PFSK-1 (cell line): ENCODE measurements at regions not wholly inside any gene's neighbourhood (a gene's known extent, or its start where the extent isn't known, plus 50 kb on each side); places are given as distances from the start of the nearest gene placed in this dataset.

ENCODE experiments used
- FOXP2 ChIP-seq: optimal IDR thresholded peaks from 2 replicates; pipeline ENCODE3; 2011; ENCODE audit warnings: borderline replicate concordance, control low read depth, inconsistent platforms; ENCODE audit not compliant: insufficient read depth; ENCODE audit errors: extremely low read length, extremely low read depth
- POLR2AphosphoS5 ChIP-seq: IDR thresholded peaks from 2 replicates; pipeline ENCODE4 v1.6.1; 2012; ENCODE audit warnings: low read depth, mild to moderate bottlenecking, control low read depth, low read length, moderate library complexity
- SIN3A ChIP-seq: IDR thresholded peaks from 2 replicates; pipeline ENCODE4 v1.6.1; 2012; ENCODE audit warnings: mild to moderate bottlenecking, low read length, moderate library complexity, borderline replicate concordance; ENCODE audit not compliant: insufficient read depth
- TAF1 ChIP-seq: IDR thresholded peaks from 2 replicates; pipeline ENCODE4 v1.6.1; 2012; ENCODE audit warnings: low read length, control low read depth, borderline replicate concordance; ENCODE audit not compliant: insufficient read depth
- TF ChIP-seq, protein P1 (sequence below), 2 experiments: IDR thresholded peaks; 2 replicates each; pipeline versions ENCODE4 v1.6.1 to v1.8.0; 2011 to 2012; ENCODE audit warnings: low read depth in 2 of 2, low read length in 2 of 2, control low read depth in 1 of 2, inconsistent platforms in 1 of 2, mild to moderate bottlenecking in 1 of 2, moderate library complexity in 1 of 2; ENCODE audit not compliant: insufficient read depth in 1 of 2

DNA sequence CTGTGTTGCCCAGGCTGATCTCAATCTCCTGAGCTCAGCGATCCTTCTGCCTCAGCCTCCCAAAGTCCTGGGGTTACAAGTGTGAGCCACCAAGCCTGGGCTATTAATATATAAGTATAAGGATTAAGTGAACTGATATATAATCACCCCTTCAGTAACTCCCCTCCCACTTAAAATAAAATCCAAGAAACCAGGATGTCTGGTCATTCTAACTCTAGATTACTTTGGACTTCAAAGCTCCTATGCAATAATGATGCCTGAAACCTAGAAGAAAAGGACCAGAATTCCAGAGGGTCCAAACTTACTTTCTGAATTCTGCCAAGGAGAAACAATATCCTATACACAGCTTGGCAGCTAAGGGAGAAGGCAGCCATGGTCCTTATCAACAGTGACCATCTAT, 206.8 kb upstream of the ZNF217 start:
- TF ChIP-seq TAF1: no peak
- TF ChIP-seq POLR2AphosphoS5: no peak
- TF ChIP-seq SIN3A: no peak
- TF ChIP-seq, protein P1, sequence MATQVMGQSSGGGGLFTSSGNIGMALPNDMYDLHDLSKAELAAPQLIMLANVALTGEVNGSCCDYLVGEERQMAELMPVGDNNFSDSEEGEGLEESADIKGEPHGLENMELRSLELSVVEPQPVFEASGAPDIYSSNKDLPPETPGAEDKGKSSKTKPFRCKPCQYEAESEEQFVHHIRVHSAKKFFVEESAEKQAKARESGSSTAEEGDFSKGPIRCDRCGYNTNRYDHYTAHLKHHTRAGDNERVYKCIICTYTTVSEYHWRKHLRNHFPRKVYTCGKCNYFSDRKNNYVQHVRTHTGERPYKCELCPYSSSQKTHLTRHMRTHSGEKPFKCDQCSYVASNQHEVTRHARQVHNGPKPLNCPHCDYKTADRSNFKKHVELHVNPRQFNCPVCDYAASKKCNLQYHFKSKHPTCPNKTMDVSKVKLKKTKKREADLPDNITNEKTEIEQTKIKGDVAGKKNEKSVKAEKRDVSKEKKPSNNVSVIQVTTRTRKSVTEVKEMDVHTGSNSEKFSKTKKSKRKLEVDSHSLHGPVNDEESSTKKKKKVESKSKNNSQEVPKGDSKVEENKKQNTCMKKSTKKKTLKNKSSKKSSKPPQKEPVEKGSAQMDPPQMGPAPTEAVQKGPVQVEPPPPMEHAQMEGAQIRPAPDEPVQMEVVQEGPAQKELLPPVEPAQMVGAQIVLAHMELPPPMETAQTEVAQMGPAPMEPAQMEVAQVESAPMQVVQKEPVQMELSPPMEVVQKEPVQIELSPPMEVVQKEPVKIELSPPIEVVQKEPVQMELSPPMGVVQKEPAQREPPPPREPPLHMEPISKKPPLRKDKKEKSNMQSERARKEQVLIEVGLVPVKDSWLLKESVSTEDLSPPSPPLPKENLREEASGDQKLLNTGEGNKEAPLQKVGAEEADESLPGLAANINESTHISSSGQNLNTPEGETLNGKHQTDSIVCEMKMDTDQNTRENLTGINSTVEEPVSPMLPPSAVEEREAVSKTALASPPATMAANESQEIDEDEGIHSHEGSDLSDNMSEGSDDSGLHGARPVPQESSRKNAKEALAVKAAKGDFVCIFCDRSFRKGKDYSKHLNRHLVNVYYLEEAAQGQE (IDR thresholded peaks at IDR 0.05; ENCODE audit: insufficient read depth in 1 of 2, low read depth in 2 of 2, low read length in 2 of 2): no peak
- TF ChIP-seq FOXP2: no peak

GRCh38 chr20:53797085-53797484, 203.4 kb upstream of the ZNF217 start:
- TF ChIP-seq POLR2AphosphoS5 (no peak), FOXP2 (no peak), TAF1 (no peak), SIN3A (no peak)
- TF ChIP-seq, protein P1 (IDR thresholded peaks at IDR 0.05; ENCODE audit: insufficient read depth in 1 of 2, low read depth in 2 of 2, low read length in 2 of 2): no peak

DNA sequence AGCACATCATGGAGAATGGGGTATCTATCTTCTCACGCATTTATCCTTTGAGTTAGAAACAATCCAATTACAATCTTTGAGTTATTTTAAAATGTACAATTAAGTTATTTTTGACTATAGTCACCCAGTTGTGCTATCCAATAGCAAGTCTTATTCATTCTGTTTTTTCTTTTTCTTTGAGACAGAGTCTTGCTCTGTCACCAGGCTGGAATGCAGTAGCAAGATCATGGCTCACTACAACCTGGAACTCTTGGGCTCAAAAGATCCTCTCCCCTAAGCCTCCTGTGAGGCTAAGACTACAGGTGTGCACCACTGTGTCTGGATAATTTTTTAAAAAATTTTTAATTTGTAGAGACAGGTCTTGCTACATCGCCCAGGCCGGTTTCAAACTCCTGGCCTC, 201.5 kb upstream of the ZNF217 start:
- TF ChIP-seq FOXP2: no peak
- TF ChIP-seq, protein P1 (IDR thresholded peaks at IDR 0.05; ENCODE audit: insufficient read depth in 1 of 2, low read depth in 2 of 2, low read length in 2 of 2): no peak
- TF ChIP-seq SIN3A: no peak
- TF ChIP-seq TAF1: no peak
- TF ChIP-seq POLR2AphosphoS5: no peak

DNA sequence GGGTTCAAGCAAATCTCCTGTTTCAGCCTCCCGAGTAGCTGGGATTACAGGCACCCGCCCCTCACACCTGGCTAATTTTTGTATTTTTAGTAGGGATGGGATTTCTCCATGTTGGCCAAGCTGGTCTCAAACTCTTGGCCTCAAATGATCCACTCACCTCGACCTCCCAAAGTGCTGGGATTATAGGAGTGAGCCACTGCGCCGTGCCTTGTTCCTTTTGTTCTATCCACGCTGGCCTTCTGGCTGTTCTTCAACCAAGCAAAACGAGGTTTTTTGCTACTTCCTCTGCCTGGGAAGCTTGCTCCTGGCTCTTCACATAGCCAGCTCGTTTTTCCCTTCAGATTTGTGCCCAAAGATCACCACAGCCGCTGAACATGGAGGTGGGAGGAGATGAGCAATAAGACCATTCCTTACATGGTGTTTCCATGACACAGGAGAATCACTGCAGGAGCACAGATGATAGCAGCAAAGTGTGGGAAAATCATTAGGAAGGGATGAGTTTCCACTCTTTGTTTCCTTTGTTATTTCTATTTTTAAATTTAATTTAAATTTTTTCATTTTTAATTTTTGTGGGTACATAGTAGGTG, 201.0 kb upstream of the ZNF217 start:
- TF ChIP-seq POLR2AphosphoS5 (no peak), SIN3A (no peak), TAF1 (no peak), FOXP2 (no peak)
- TF ChIP-seq, protein P1 (IDR thresholded peaks at IDR 0.05; ENCODE audit: insufficient read depth in 1 of 2, low read depth in 2 of 2, low read length in 2 of 2): no peak

DNA sequence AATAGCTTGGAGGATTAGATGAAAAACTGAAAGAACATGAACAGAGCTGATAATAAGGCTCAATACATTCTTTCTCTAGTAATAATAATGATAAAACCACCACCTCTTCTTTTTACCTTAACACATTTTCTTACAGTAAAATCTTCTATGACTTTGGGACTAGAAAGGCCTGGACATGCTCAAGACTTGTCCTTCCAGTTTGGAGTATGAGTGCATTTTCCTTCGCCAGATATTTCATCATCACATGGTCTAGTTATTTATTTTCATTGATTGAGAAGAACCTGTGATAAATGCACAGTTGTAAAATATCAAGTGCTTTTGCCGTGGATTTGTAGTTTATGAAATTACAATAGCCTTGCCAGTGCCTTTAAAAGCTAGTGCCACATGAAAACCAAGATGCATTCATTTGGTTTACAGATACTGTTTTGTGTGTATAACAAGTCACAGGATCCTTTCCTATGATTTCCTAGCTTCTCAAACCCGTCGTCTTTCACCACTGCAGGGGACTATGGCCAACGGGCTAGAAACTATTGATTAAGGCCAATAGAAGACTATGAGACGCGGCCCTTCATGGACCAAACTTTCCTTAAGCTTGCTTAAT, 200.2 kb upstream of the ZNF217 start:
- TF ChIP-seq, protein P1 (IDR thresholded peaks at IDR 0.05; ENCODE audit: insufficient read depth in 1 of 2, low read depth in 2 of 2, low read length in 2 of 2): no peak
- TF ChIP-seq FOXP2 (no peak), POLR2AphosphoS5 (no peak), SIN3A (no peak)
